OCI-LY7 (cell line): ENCODE measurements at regions not wholly inside any gene's neighbourhood (a gene's known extent, or its start where the extent isn't known, plus 50 kb on each side); places are given as distances from the start of the nearest gene placed in this dataset.

ENCODE experiments used
- EZH2phosphoT487 ChIP-seq: fragments of 200-600 bp; sonication (generic); IDR thresholded peaks from 2 replicates; pipeline ENCODE4 v1.6.1; 2018; ENCODE audit warnings: low read depth, borderline replicate concordance, mild to moderate bottlenecking, mixed run types, antibody characterized with exemption, low read length, moderate library complexity, mixed read lengths
- TF ChIP-seq, protein P1 (sequence below): fragments of 200-600 bp; sonication (generic); conservative IDR thresholded peaks from 2 replicates; pipeline ENCODE4 v1.5.1; 2014; ENCODE audit warnings: mild to moderate bottlenecking, antibody characterized with exemption, low read length, moderate library complexity, mixed read lengths

DNA sequence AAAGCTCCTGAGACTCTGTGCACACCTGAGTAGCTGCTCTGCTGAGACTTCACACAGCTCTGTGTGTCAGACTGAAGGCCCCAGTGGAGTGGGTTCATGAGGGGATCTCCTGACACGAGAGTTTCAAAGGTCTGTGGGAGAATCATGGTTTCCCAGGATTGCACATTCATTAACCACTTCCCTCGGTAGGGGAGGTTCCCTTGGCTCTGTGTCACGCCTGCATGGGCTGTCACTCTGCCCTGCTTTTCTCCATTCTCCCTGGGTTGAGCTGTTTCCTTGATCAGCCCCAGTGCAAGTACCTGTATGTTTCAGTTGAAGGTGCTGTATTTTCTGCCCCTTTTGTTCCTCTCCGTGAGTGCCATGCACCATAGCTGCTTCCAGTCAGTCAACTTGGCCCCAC is 236.9 kb downstream of the EPM2A start:
- TF ChIP-seq, protein P1, sequence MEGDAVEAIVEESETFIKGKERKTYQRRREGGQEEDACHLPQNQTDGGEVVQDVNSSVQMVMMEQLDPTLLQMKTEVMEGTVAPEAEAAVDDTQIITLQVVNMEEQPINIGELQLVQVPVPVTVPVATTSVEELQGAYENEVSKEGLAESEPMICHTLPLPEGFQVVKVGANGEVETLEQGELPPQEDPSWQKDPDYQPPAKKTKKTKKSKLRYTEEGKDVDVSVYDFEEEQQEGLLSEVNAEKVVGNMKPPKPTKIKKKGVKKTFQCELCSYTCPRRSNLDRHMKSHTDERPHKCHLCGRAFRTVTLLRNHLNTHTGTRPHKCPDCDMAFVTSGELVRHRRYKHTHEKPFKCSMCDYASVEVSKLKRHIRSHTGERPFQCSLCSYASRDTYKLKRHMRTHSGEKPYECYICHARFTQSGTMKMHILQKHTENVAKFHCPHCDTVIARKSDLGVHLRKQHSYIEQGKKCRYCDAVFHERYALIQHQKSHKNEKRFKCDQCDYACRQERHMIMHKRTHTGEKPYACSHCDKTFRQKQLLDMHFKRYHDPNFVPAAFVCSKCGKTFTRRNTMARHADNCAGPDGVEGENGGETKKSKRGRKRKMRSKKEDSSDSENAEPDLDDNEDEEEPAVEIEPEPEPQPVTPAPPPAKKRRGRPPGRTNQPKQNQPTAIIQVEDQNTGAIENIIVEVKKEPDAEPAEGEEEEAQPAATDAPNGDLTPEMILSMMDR: no peak
- TF ChIP-seq EZH2phosphoT487: no peak
